Stomach (tissue), 4 donors: ENCODE measurements at regions not wholly inside any gene's neighbourhood (a gene's known extent, or its start where the extent isn't known, plus 50 kb on each side); places are given as distances from the start of the nearest gene placed in this dataset.

Experiments
- POLR2A ChIP-seq, 4 donors: fragments of 450-650 bp; IDR thresholded peaks; one replicate each; pipeline ENCODE4 v1.6.1; 2016; ENCODE audit warnings: antibody characterized with exemption in 4 of 4, control low read depth in 2 of 4, mild to moderate bottlenecking in 1 of 4, moderate library complexity in 1 of 4
- TF ChIP-seq, protein P1 (sequence below), 7 experiments: fragments of 450-650 bp in 4 of 7; fragments of 200-600 bp in 3 of 7; sonication (generic) in 3 of 7; IDR thresholded peaks; one replicate each; pipeline ENCODE4 v1.5.1; 2016 to 2019; ENCODE audit warnings: antibody characterized with exemption in 7 of 7, control low read depth in 2 of 7, mild to moderate bottlenecking in 1 of 7

DNA sequence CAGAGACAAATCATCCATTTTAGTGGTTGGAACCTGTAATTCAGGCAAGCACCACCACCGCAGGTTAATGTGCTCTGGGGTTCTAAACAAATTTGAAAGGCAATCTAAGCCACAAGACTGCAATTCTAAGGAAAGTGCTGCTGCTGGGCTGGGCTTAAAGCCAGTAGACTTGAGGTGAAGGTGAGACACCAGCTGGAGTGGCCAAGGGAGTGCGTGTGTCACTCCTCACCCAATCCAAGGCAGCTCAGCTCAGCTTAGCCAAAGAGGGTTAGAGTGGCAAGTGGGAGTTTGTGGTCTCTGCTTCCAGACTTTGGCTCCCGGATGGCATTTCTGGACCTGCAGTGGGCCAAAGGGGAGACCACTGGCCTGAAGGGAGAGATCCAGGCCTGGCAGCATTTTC is 1655.6 kb downstream of the SI start:
- TF ChIP-seq, protein P1, sequence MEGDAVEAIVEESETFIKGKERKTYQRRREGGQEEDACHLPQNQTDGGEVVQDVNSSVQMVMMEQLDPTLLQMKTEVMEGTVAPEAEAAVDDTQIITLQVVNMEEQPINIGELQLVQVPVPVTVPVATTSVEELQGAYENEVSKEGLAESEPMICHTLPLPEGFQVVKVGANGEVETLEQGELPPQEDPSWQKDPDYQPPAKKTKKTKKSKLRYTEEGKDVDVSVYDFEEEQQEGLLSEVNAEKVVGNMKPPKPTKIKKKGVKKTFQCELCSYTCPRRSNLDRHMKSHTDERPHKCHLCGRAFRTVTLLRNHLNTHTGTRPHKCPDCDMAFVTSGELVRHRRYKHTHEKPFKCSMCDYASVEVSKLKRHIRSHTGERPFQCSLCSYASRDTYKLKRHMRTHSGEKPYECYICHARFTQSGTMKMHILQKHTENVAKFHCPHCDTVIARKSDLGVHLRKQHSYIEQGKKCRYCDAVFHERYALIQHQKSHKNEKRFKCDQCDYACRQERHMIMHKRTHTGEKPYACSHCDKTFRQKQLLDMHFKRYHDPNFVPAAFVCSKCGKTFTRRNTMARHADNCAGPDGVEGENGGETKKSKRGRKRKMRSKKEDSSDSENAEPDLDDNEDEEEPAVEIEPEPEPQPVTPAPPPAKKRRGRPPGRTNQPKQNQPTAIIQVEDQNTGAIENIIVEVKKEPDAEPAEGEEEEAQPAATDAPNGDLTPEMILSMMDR (IDR thresholded peaks at IDR 0.05) = no peak
- TF ChIP-seq POLR2A (IDR thresholded peaks at IDR 0.05) = no peak
